IPS DF 4.7 (cell line): ENCODE measurements at regions not wholly inside any gene's neighbourhood (a gene's known extent, or its start where the extent isn't known, plus 50 kb on each side); places are given as distances from the start of the nearest gene placed in this dataset.

Experiments used
- DNase-seq: peaks from one replicate; pipeline ENCODE4 v3.0.0-alpha.2; 2013; ENCODE audit warnings: low spot score; ENCODE audit errors: extremely low read depth

- DNase-seq = no peak
These were observed 190.6 kb downstream of the PHLDA1 start for GRCh38 chr12:75840994-75841355.

GRCh38 chr12:75838309-75838708, 193.3 kb downstream of the PHLDA1 start:
- DNase-seq = no peak

- no peak for DNase-seq
These were observed 193.9 kb downstream of the PHLDA1 start for GRCh38 chr12:75837700-75838099.

- DNase-seq = no peak
These were observed 195.0 kb downstream of the PHLDA1 start for GRCh38 chr12:75836533-75836932.

GRCh38 chr12:75834591-75834990, 197.0 kb downstream of the PHLDA1 start:
- DNase-seq = no peak

- DNase-seq = no peak
These were observed 198.3 kb downstream of the PHLDA1 start for GRCh38 chr12:75833268-75833667.

- DNase-seq = no peak
These were observed 200.2 kb downstream of the PHLDA1 start for GRCh38 chr12:75831402-75831801.

GRCh38 chr12:75827061-75827460, 204.5 kb downstream of the PHLDA1 start:
- no peak for DNase-seq

GRCh38 chr12:75825686-75826085, 205.9 kb downstream of the PHLDA1 start:
- DNase-seq = no peak

GRCh38 chr12:75823475-75823874, 208.1 kb downstream of the PHLDA1 start:
- DNase-seq = no peak

- no peak for DNase-seq
These were observed 209.2 kb downstream of the PHLDA1 start for GRCh38 chr12:75822416-75822815.

- no peak for DNase-seq
These were observed 210.6 kb downstream of the PHLDA1 start for GRCh38 chr12:75820848-75821578.

- DNase-seq = no peak
These were observed 211.5 kb downstream of the PHLDA1 start for GRCh38 chr12:75820071-75820470.

GRCh38 chr12:75819512-75819911, 212.1 kb downstream of the PHLDA1 start:
- no peak for DNase-seq

GRCh38 chr12:75818863-75819262, 212.7 kb downstream of the PHLDA1 start:
- no peak for DNase-seq

- no peak for DNase-seq
These were observed 214.7 kb downstream of the PHLDA1 start for GRCh38 chr12:75816897-75817296.

GRCh38 chr12:75815756-75816155, 215.8 kb downstream of the PHLDA1 start:
- no peak for DNase-seq

GRCh38 chr12:75814851-75815754, 216.5 kb downstream of the PHLDA1 start:
- no peak for DNase-seq

- no peak for DNase-seq
These were observed 218.5 kb downstream of the PHLDA1 start for GRCh38 chr12:75813072-75813471.

GRCh38 chr12:75812271-75813018, 219.1 kb downstream of the PHLDA1 start:
- no peak for DNase-seq

GRCh38 chr12:75809746-75810145, 221.8 kb downstream of the PHLDA1 start:
- peak; percentile 58 for DNase-seq

- no peak for DNase-seq
These were observed 224.1 kb downstream of the PHLDA1 start for GRCh38 chr12:75807494-75807893.
